ENCODE measurements at regions not wholly inside any gene's neighbourhood (a gene's known extent, or its start where the extent isn't known, plus 50 kb on each side); places are given as distances from the start of the nearest gene placed in this dataset.
"Not testable (repeated sequence)": the region's sequence is repeated elsewhere in the genome, so short reads cannot be mapped to it uniquely, and the experiment has no call there.

- BruUV-seq (replicated peaks); ATAC-seq; FAIRE-seq; H3K9me3 ChIP-seq (ENCODE audit: low read length); H3K4me2 ChIP-seq (ENCODE audit: low read depth, low read length); H3K4me1 ChIP-seq (ENCODE audit: insufficient read depth, low read length); H3K27me3 ChIP-seq (ENCODE audit: control insufficient read depth in 1 of 2, insufficient read depth in 2 of 2, low read length in 2 of 2); H3K4me3 ChIP-seq (replicated peaks in 1 of 3; ENCODE audit: insufficient read depth in 1 of 3, low read depth in 2 of 3, low read length in 3 of 3); H3K27ac ChIP-seq (ENCODE audit: extremely low read length, insufficient read depth, low read length); POLR2A ChIA-PET; CTCF ChIA-PET (ENCODE audit: low intra/inter-chr PET ratio, low total read pairs); H3K79me2 ChIP-seq (ENCODE audit: insufficient read depth, low read length); H3K36me3 ChIP-seq (replicated peaks in 1 of 2; ENCODE audit: control insufficient read depth in 1 of 2, insufficient read depth in 2 of 2, low read length in 2 of 2); H4K20me1 ChIP-seq (ENCODE audit: insufficient read depth, low read length); H2AFZ ChIP-seq (ENCODE audit: low read length); DNase-seq (ENCODE audit: low spot score); in situ Hi-C loops (cut with HindIII; ENCODE audit: extremely low pct_ligation_motif_present, low pct_unique_long_range_greater_than_20kb); H3K9ac ChIP-seq (ENCODE audit: insufficient read depth, low read depth, low read length); intact Hi-C loops (cut with micrococcal nuclease; ENCODE audit: unreplicated experiment): not testable (repeated sequence)
- 91% methylated on average over 23 of the region's 30 CpGs for whole genome bisulfite sequencing (ENCODE audit: low lambda C conversion rate)
Measured at GRCh38 chr5:176061269-176061622, 93.1 kb upstream of the THOC3 start.

GRCh38 chr5:176061660-176062059 is 93.5 kb upstream of the THOC3 start:
- WGBS (ENCODE audit: low lambda C conversion rate), result 86% methylated on average over 9 of the region's 21 CpGs
- FAIRE-seq; H3K4me2 ChIP-seq (ENCODE audit: low read depth, low read length); H3K4me1 ChIP-seq (ENCODE audit: insufficient read depth, low read length); intact Hi-C loops (cut with micrococcal nuclease; ENCODE audit: unreplicated experiment); POLR2A ChIA-PET; H3K36me3 ChIP-seq (replicated peaks in 1 of 2; ENCODE audit: control insufficient read depth in 1 of 2, insufficient read depth in 2 of 2, low read length in 2 of 2); H3K9me3 ChIP-seq (ENCODE audit: low read length); in situ Hi-C loops (cut with HindIII; ENCODE audit: extremely low pct_ligation_motif_present, low pct_unique_long_range_greater_than_20kb); BruUV-seq (replicated peaks); DNase-seq (ENCODE audit: low spot score); H3K27ac ChIP-seq (ENCODE audit: extremely low read length, insufficient read depth, low read length); CTCF ChIA-PET (ENCODE audit: low intra/inter-chr PET ratio, low total read pairs); H2AFZ ChIP-seq (ENCODE audit: low read length); H3K9ac ChIP-seq (ENCODE audit: insufficient read depth, low read depth, low read length); H3K4me3 ChIP-seq (replicated peaks in 1 of 3; ENCODE audit: insufficient read depth in 1 of 3, low read depth in 2 of 3, low read length in 3 of 3); H3K27me3 ChIP-seq (ENCODE audit: control insufficient read depth in 1 of 2, insufficient read depth in 2 of 2, low read length in 2 of 2); ATAC-seq; H3K79me2 ChIP-seq (ENCODE audit: insufficient read depth, low read length); H4K20me1 ChIP-seq (ENCODE audit: insufficient read depth, low read length): not testable (repeated sequence)

GRCh38 chr5:176066262-176066945 is 98.3 kb upstream of the THOC3 start:
- H3K36me3 ChIP-seq (replicated peaks in 1 of 2; ENCODE audit: control insufficient read depth in 1 of 2, insufficient read depth in 2 of 2, low read length in 2 of 2); H3K27me3 ChIP-seq (ENCODE audit: control insufficient read depth in 1 of 2, insufficient read depth in 2 of 2, low read length in 2 of 2); H4K20me1 ChIP-seq (ENCODE audit: insufficient read depth, low read length); intact Hi-C loops (cut with micrococcal nuclease; ENCODE audit: unreplicated experiment); ATAC-seq; in situ Hi-C loops (cut with HindIII; ENCODE audit: extremely low pct_ligation_motif_present, low pct_unique_long_range_greater_than_20kb); H2AFZ ChIP-seq (ENCODE audit: low read length); H3K27ac ChIP-seq (ENCODE audit: extremely low read length, insufficient read depth, low read length); H3K4me3 ChIP-seq (replicated peaks in 1 of 3; ENCODE audit: insufficient read depth in 1 of 3, low read depth in 2 of 3, low read length in 3 of 3); POLR2A ChIA-PET; H3K4me1 ChIP-seq (ENCODE audit: insufficient read depth, low read length); DNase-seq (ENCODE audit: low spot score); H3K79me2 ChIP-seq (ENCODE audit: insufficient read depth, low read length); BruUV-seq (replicated peaks); H3K4me2 ChIP-seq (ENCODE audit: low read depth, low read length); FAIRE-seq; H3K9ac ChIP-seq (ENCODE audit: insufficient read depth, low read depth, low read length); CTCF ChIA-PET (ENCODE audit: low intra/inter-chr PET ratio, low total read pairs); H3K9me3 ChIP-seq (ENCODE audit: low read length): not testable (repeated sequence)
- WGBS (ENCODE audit: low lambda C conversion rate), result 7% methylated on average over 3 of the region's 5 CpGs

- ATAC-seq; H3K36me3 ChIP-seq (replicated peaks in 1 of 2; ENCODE audit: control insufficient read depth in 1 of 2, insufficient read depth in 2 of 2, low read length in 2 of 2); BruUV-seq (replicated peaks); H3K4me3 ChIP-seq (replicated peaks in 1 of 3; ENCODE audit: insufficient read depth in 1 of 3, low read depth in 2 of 3, low read length in 3 of 3); H3K27me3 ChIP-seq (ENCODE audit: control insufficient read depth in 1 of 2, insufficient read depth in 2 of 2, low read length in 2 of 2); intact Hi-C loops (cut with micrococcal nuclease; ENCODE audit: unreplicated experiment); H2AFZ ChIP-seq (ENCODE audit: low read length); FAIRE-seq; H3K4me1 ChIP-seq (ENCODE audit: insufficient read depth, low read length); in situ Hi-C loops (cut with HindIII; ENCODE audit: extremely low pct_ligation_motif_present, low pct_unique_long_range_greater_than_20kb); H3K4me2 ChIP-seq (ENCODE audit: low read depth, low read length); H4K20me1 ChIP-seq (ENCODE audit: insufficient read depth, low read length); H3K27ac ChIP-seq (ENCODE audit: extremely low read length, insufficient read depth, low read length); DNase-seq (ENCODE audit: low spot score); CTCF ChIA-PET (ENCODE audit: low intra/inter-chr PET ratio, low total read pairs); POLR2A ChIA-PET; H3K9me3 ChIP-seq (ENCODE audit: low read length); H3K79me2 ChIP-seq (ENCODE audit: insufficient read depth, low read length); H3K9ac ChIP-seq (ENCODE audit: insufficient read depth, low read depth, low read length): not testable (repeated sequence)
- 0% methylated on average over 1 of the region's 1 CpG for WGBS (ENCODE audit: low lambda C conversion rate)
Measured at GRCh38 chr5:176067162-176067561, 99.0 kb upstream of the THOC3 start.

Measured in HepG2 (cell line).